ENCODE measurements at regions not wholly inside any gene's neighbourhood (a gene's known extent, or its start where the extent isn't known, plus 50 kb on each side); places are given as distances from the start of the nearest gene placed in this dataset.

GRCh38 chr6:167571550-167571949 is 246.7 kb downstream of the TTLL2 start:
- no peaks in the 10 kb centered on the region for H3K36me3 ChIP-seq (ENCODE audit: insufficient read depth, low read length)
- H3K79me2 ChIP-seq (ENCODE audit: insufficient read depth, low read length), result no peaks in the 10 kb centered on the region
- no peak overlapping the region for H3K9ac ChIP-seq (ENCODE audit: low read length)
- no peaks in the 10 kb centered on the region for H3K4me1 ChIP-seq (ENCODE audit: insufficient read depth, low read length, severe bottlenecking)
- H3K4me2 ChIP-seq (ENCODE audit: low read length), result no peak overlapping the region
- TF ChIP-seq EZH2 (IDR thresholded peaks at IDR 0.05; ENCODE audit: borderline replicate concordance, low read length) (no peak), CTCF (IDR thresholded peaks at IDR 0.05; ENCODE audit: low read length) (no peak)
- H3K4me3 ChIP-seq (ENCODE audit: low read depth, low read length, poor library complexity, severe bottlenecking), result no peak overlapping the region
- no peaks in the 10 kb centered on the region for H4K20me1 ChIP-seq (ENCODE audit: insufficient read depth, low read length)
- no peaks in the 10 kb centered on the region for H3F3A ChIP-seq (ENCODE audit: insufficient read depth, low read length)
- H3K27me3 ChIP-seq (ENCODE audit: insufficient read depth, low read length), result no peaks in the 10 kb centered on the region
- no peak overlapping the region for H3K27ac ChIP-seq (ENCODE audit: low read depth, low read length, poor library complexity, severe bottlenecking)
- no peak overlapping the region for H2AFZ ChIP-seq (ENCODE audit: low read length)
- H3K9me2 ChIP-seq (ENCODE audit: low read depth, low read length), result no peaks in the 10 kb centered on the region
- no peaks in the 10 kb centered on the region for H3K9me3 ChIP-seq (ENCODE audit: low read length)

- Histone ChIP-seq H3K27ac (ENCODE audit: low read depth, low read length, poor library complexity, severe bottlenecking) (no peak overlapping the region), H2AFZ (ENCODE audit: low read length) (no peak overlapping the region), H3K9me2 (ENCODE audit: low read depth, low read length) (no peaks in the 10 kb centered on the region), H3K79me2 (ENCODE audit: insufficient read depth, low read length) (no peaks in the 10 kb centered on the region), H3K9me3 (ENCODE audit: low read length) (no peaks in the 10 kb centered on the region), H3K4me2 (ENCODE audit: low read length) (no peak overlapping the region), H3K36me3 (ENCODE audit: insufficient read depth, low read length) (no peaks in the 10 kb centered on the region), H3K4me3 (ENCODE audit: low read depth, low read length, poor library complexity, severe bottlenecking) (no peak overlapping the region), H3F3A (ENCODE audit: insufficient read depth, low read length) (no peaks in the 10 kb centered on the region), H4K20me1 (ENCODE audit: insufficient read depth, low read length) (no peaks in the 10 kb centered on the region), H3K4me1 (ENCODE audit: insufficient read depth, low read length, severe bottlenecking) (no peaks in the 10 kb centered on the region), H3K27me3 (ENCODE audit: insufficient read depth, low read length) (no peaks in the 10 kb centered on the region), H3K9ac (ENCODE audit: low read length) (no peak overlapping the region)
- TF ChIP-seq EZH2 (IDR thresholded peaks at IDR 0.05; ENCODE audit: borderline replicate concordance, low read length) (no peak), CTCF (IDR thresholded peaks at IDR 0.05; ENCODE audit: low read length) (no peak)
These were observed 247.2 kb downstream of the TTLL2 start for GRCh38 chr6:167572106-167572505.

- no peaks in the 10 kb centered on the region for H3K36me3 ChIP-seq (ENCODE audit: insufficient read depth, low read length)
- H3K79me2 ChIP-seq (ENCODE audit: insufficient read depth, low read length), result no peaks in the 10 kb centered on the region
- H3K4me3 ChIP-seq (ENCODE audit: low read depth, low read length, poor library complexity, severe bottlenecking), result no peak overlapping the region
- TF ChIP-seq EZH2 (IDR thresholded peaks at IDR 0.05; ENCODE audit: borderline replicate concordance, low read length) (no peak), CTCF (IDR thresholded peaks at IDR 0.05; ENCODE audit: low read length) (no peak)
- no peaks in the 10 kb centered on the region for H3F3A ChIP-seq (ENCODE audit: insufficient read depth, low read length)
- H3K9ac ChIP-seq (ENCODE audit: low read length), result no peak overlapping the region
- H3K9me2 ChIP-seq (ENCODE audit: low read depth, low read length), result no peaks in the 10 kb centered on the region
- H3K27ac ChIP-seq (ENCODE audit: low read depth, low read length, poor library complexity, severe bottlenecking), result no peak overlapping the region
- H3K27me3 ChIP-seq (ENCODE audit: insufficient read depth, low read length), result no peaks in the 10 kb centered on the region
- no peak overlapping the region for H3K4me2 ChIP-seq (ENCODE audit: low read length)
- H3K4me1 ChIP-seq (ENCODE audit: insufficient read depth, low read length, severe bottlenecking), result no peaks in the 10 kb centered on the region
- H4K20me1 ChIP-seq (ENCODE audit: insufficient read depth, low read length), result no peaks in the 10 kb centered on the region
- no peaks in the 10 kb centered on the region for H3K9me3 ChIP-seq (ENCODE audit: low read length)
- H2AFZ ChIP-seq (ENCODE audit: low read length), result no peak overlapping the region
These were observed 248.0 kb downstream of the TTLL2 start for GRCh38 chr6:167572841-167573271.

Data from OCI-LY1 (cell line).